ENCODE measurements at regions not wholly inside any gene's neighbourhood (a gene's known extent, or its start where the extent isn't known, plus 50 kb on each side); places are given as distances from the start of the nearest gene placed in this dataset.

GRCh38 chr2:6083136-6083535, 391.0 kb downstream of the SOX11 start:
- H3K4me3 ChIP-seq = no peak overlapping the region
- H3K27ac ChIP-seq = no peak overlapping the region
- no peak for TF ChIP-seq EZH2phosphoT487 (IDR thresholded peaks at IDR 0.05; ENCODE audit: low read depth, severe bottlenecking, unreplicated experiment)
- TF ChIP-seq EZH2 (IDR thresholded peaks at IDR 0.05; ENCODE audit: borderline replicate concordance) = no peak
- TF ChIP-seq CTCF (IDR thresholded peaks at IDR 0.05; ENCODE audit: poor library complexity) = no peak
- no peaks in the 10 kb centered on the region for H3K9me2 ChIP-seq (replicated peaks; ENCODE audit: insufficient read depth)
- no peak overlapping the region for H3K4me2 ChIP-seq
- no peaks in the 10 kb centered on the region for H4K20me1 ChIP-seq (ENCODE audit: insufficient read depth, poor library complexity, severe bottlenecking)
- H2AFZ ChIP-seq = no peak overlapping the region
- no peaks in the 10 kb centered on the region for H3K9me3 ChIP-seq (ENCODE audit: low read depth)
- H3K79me2 ChIP-seq = no peaks in the 10 kb centered on the region
- no peaks in the 10 kb centered on the region for H3K4me1 ChIP-seq (ENCODE audit: insufficient read depth)
- 78% methylated on average over 2 of the region's 2 CpGs for WGBS (ENCODE audit: low lambda C conversion rate, missing lambda C conversion rate)
- no peaks in the 10 kb centered on the region for H3K27me3 ChIP-seq
- DNase-seq (ENCODE audit: low spot score) = no peak
- H3K36me3 ChIP-seq (replicated peaks; ENCODE audit: insufficient read depth, low read depth) = no peaks in the 10 kb centered on the region

GRCh38 chr2:6089474-6089873, 397.3 kb downstream of the SOX11 start:
- Histone ChIP-seq H3K79me2 (no peaks in the 10 kb centered on the region), H3K27ac (no peak overlapping the region), H3K4me2 (no peak overlapping the region), H3K27me3 (no peaks in the 10 kb centered on the region), H3K4me1 (ENCODE audit: insufficient read depth) (no peaks in the 10 kb centered on the region), H3K9me2 (replicated peaks; ENCODE audit: insufficient read depth) (no peaks in the 10 kb centered on the region), H2AFZ (no peak overlapping the region), H3K4me3 (no peak overlapping the region), H3K36me3 (replicated peaks; ENCODE audit: insufficient read depth, low read depth) (no peaks in the 10 kb centered on the region), H4K20me1 (ENCODE audit: insufficient read depth, poor library complexity, severe bottlenecking) (no peaks in the 10 kb centered on the region), H3K9me3 (ENCODE audit: low read depth) (no peaks in the 10 kb centered on the region)
- DNase-seq (ENCODE audit: low spot score) = no peak
- WGBS (ENCODE audit: low lambda C conversion rate, missing lambda C conversion rate) = 71% methylated on average over 3 of the region's 3 CpGs
- no peak for TF ChIP-seq CTCF (IDR thresholded peaks at IDR 0.05; ENCODE audit: poor library complexity)
- TF ChIP-seq EZH2phosphoT487 (IDR thresholded peaks at IDR 0.05; ENCODE audit: low read depth, severe bottlenecking, unreplicated experiment) = no peak
- no peak for TF ChIP-seq EZH2 (IDR thresholded peaks at IDR 0.05; ENCODE audit: borderline replicate concordance)

GRCh38 chr2:6103372-6103771, 411.2 kb downstream of the SOX11 start:
- no peak overlapping the region for H3K27ac ChIP-seq
- no peaks in the 10 kb centered on the region for H3K27me3 ChIP-seq
- WGBS (ENCODE audit: low lambda C conversion rate, missing lambda C conversion rate) = 77% methylated on average over 3 of the region's 3 CpGs
- no peak for DNase-seq (ENCODE audit: low spot score)
- no peaks in the 10 kb centered on the region for H3K9me3 ChIP-seq (ENCODE audit: low read depth)
- no peaks in the 10 kb centered on the region for H3K36me3 ChIP-seq (replicated peaks; ENCODE audit: insufficient read depth, low read depth)
- no peak overlapping the region for H3K4me3 ChIP-seq
- no peak overlapping the region for H2AFZ ChIP-seq
- H3K79me2 ChIP-seq = no peaks in the 10 kb centered on the region
- peaks cover 4% of the 10 kb centered on the region for H3K4me1 ChIP-seq (ENCODE audit: insufficient read depth)
- H3K9me2 ChIP-seq (replicated peaks; ENCODE audit: insufficient read depth) = no peaks in the 10 kb centered on the region
- no peaks in the 10 kb centered on the region for H4K20me1 ChIP-seq (ENCODE audit: insufficient read depth, poor library complexity, severe bottlenecking)
- TF ChIP-seq CTCF (IDR thresholded peaks at IDR 0.05; ENCODE audit: poor library complexity) (no peak), EZH2phosphoT487 (IDR thresholded peaks at IDR 0.05; ENCODE audit: low read depth, severe bottlenecking, unreplicated experiment) (no peak), EZH2 (IDR thresholded peaks at IDR 0.05; ENCODE audit: borderline replicate concordance) (no peak)
- no peak overlapping the region for H3K4me2 ChIP-seq

GRCh38 chr2:6103949-6104348, 411.8 kb downstream of the SOX11 start:
- Histone ChIP-seq H3K9me2 (replicated peaks; ENCODE audit: insufficient read depth) (no peaks in the 10 kb centered on the region), H3K36me3 (replicated peaks; ENCODE audit: insufficient read depth, low read depth) (no peaks in the 10 kb centered on the region), H3K9me3 (ENCODE audit: low read depth) (no peaks in the 10 kb centered on the region), H2AFZ (no peak overlapping the region), H3K27ac (no peak overlapping the region), H3K79me2 (no peaks in the 10 kb centered on the region), H3K4me3 (no peak overlapping the region), H3K4me2 (no peak overlapping the region), H4K20me1 (ENCODE audit: insufficient read depth, poor library complexity, severe bottlenecking) (no peaks in the 10 kb centered on the region), H3K27me3 (no peaks in the 10 kb centered on the region), H3K4me1 (ENCODE audit: insufficient read depth) (peaks cover 4% of the 10 kb centered on the region)
- DNase-seq (ENCODE audit: low spot score) = no peak
- TF ChIP-seq CTCF (IDR thresholded peaks at IDR 0.05; ENCODE audit: poor library complexity) (no peak), EZH2phosphoT487 (IDR thresholded peaks at IDR 0.05; ENCODE audit: low read depth, severe bottlenecking, unreplicated experiment) (no peak), EZH2 (IDR thresholded peaks at IDR 0.05; ENCODE audit: borderline replicate concordance) (no peak)
- 82% methylated on average over 3 of the region's 3 CpGs for WGBS (ENCODE audit: low lambda C conversion rate, missing lambda C conversion rate)

Data from hepatocyte (in vitro differentiated cells).